ENCODE measurements at regions not wholly inside any gene's neighbourhood (a gene's known extent, or its start where the extent isn't known, plus 50 kb on each side); places are given as distances from the start of the nearest gene placed in this dataset.

- 47% methylated on average over 2 of the region's 2 CpGs for WGBS (ENCODE audit: low lambda C conversion rate, missing lambda C conversion rate)
- DNase-seq (ENCODE audit: low spot score), result no peak
- H3K79me2 ChIP-seq, result no peaks in the 10 kb centered on the region
- no peak overlapping the region for H3K4me3 ChIP-seq
- H3K9me2 ChIP-seq (replicated peaks; ENCODE audit: insufficient read depth), result no peaks in the 10 kb centered on the region
- no peaks in the 10 kb centered on the region for H4K20me1 ChIP-seq (ENCODE audit: insufficient read depth, poor library complexity, severe bottlenecking)
- no peaks in the 10 kb centered on the region for H3K36me3 ChIP-seq (replicated peaks; ENCODE audit: insufficient read depth, low read depth)
- no peak overlapping the region for H3K4me2 ChIP-seq
- no peak overlapping the region for H3K27ac ChIP-seq
- H2AFZ ChIP-seq, result no peak overlapping the region
- TF ChIP-seq EZH2phosphoT487 (IDR thresholded peaks at IDR 0.05; ENCODE audit: low read depth, severe bottlenecking, unreplicated experiment), result no peak
- no peak for TF ChIP-seq CTCF (IDR thresholded peaks at IDR 0.05; ENCODE audit: poor library complexity)
- H3K27me3 ChIP-seq, result no peaks in the 10 kb centered on the region
- H3K9me3 ChIP-seq (ENCODE audit: low read depth), result no peaks in the 10 kb centered on the region
- H3K4me1 ChIP-seq (ENCODE audit: insufficient read depth), result no peaks in the 10 kb centered on the region
These were observed 196.9 kb upstream of the ALG10 start for GRCh38 chr12:33825442-33825841.

- Histone ChIP-seq H3K9me2 (replicated peaks; ENCODE audit: insufficient read depth) (no peaks in the 10 kb centered on the region), H3K79me2 (no peaks in the 10 kb centered on the region), H3K4me3 (no peak overlapping the region), H3K27ac (no peak overlapping the region), H3K27me3 (no peaks in the 10 kb centered on the region), H4K20me1 (ENCODE audit: insufficient read depth, poor library complexity, severe bottlenecking) (no peaks in the 10 kb centered on the region), H3K36me3 (replicated peaks; ENCODE audit: insufficient read depth, low read depth) (no peaks in the 10 kb centered on the region), H3K4me2 (no peak overlapping the region), H3K9me3 (ENCODE audit: low read depth) (no peaks in the 10 kb centered on the region), H3K4me1 (ENCODE audit: insufficient read depth) (no peaks in the 10 kb centered on the region), H2AFZ (no peak overlapping the region)
- DNase-seq (ENCODE audit: low spot score), result no peak
- 98% methylated on average over 2 of the region's 2 CpGs for WGBS (ENCODE audit: low lambda C conversion rate, missing lambda C conversion rate)
- TF ChIP-seq EZH2phosphoT487 (IDR thresholded peaks at IDR 0.05; ENCODE audit: low read depth, severe bottlenecking, unreplicated experiment) (no peak), CTCF (IDR thresholded peaks at IDR 0.05; ENCODE audit: poor library complexity) (no peak), EZH2 (IDR thresholded peaks at IDR 0.05; ENCODE audit: borderline replicate concordance) (no peak)
These were observed 196.2 kb upstream of the ALG10 start for GRCh38 chr12:33825986-33826602.

GRCh38 chr12:33828326-33828725, 194.0 kb upstream of the ALG10 start:
- Histone ChIP-seq H3K9me2 (replicated peaks; ENCODE audit: insufficient read depth) (no peaks in the 10 kb centered on the region), H3K27ac (no peak overlapping the region), H3K4me1 (ENCODE audit: insufficient read depth) (no peaks in the 10 kb centered on the region), H3K9me3 (ENCODE audit: low read depth) (no peaks in the 10 kb centered on the region), H3K79me2 (no peaks in the 10 kb centered on the region), H3K27me3 (no peaks in the 10 kb centered on the region), H3K4me3 (no peak overlapping the region), H4K20me1 (ENCODE audit: insufficient read depth, poor library complexity, severe bottlenecking) (no peaks in the 10 kb centered on the region), H3K36me3 (replicated peaks; ENCODE audit: insufficient read depth, low read depth) (no peaks in the 10 kb centered on the region), H3K4me2 (no peak overlapping the region), H2AFZ (no peak overlapping the region)
- no peak for TF ChIP-seq EZH2 (IDR thresholded peaks at IDR 0.05; ENCODE audit: borderline replicate concordance)
- no peak for TF ChIP-seq EZH2phosphoT487 (IDR thresholded peaks at IDR 0.05; ENCODE audit: low read depth, severe bottlenecking, unreplicated experiment)
- TF ChIP-seq CTCF (IDR thresholded peaks at IDR 0.05; ENCODE audit: poor library complexity), result no peak
- 88% methylated on average over 1 of the region's 1 CpG for WGBS (ENCODE audit: low lambda C conversion rate, missing lambda C conversion rate)
- no peak for DNase-seq (ENCODE audit: low spot score)

GRCh38 chr12:33830070-33830469, 192.2 kb upstream of the ALG10 start:
- no peak overlapping the region for H3K27ac ChIP-seq
- H3K36me3 ChIP-seq (replicated peaks; ENCODE audit: insufficient read depth, low read depth), result no peaks in the 10 kb centered on the region
- no peak overlapping the region for H2AFZ ChIP-seq
- no peaks in the 10 kb centered on the region for H4K20me1 ChIP-seq (ENCODE audit: insufficient read depth, poor library complexity, severe bottlenecking)
- TF ChIP-seq EZH2 (IDR thresholded peaks at IDR 0.05; ENCODE audit: borderline replicate concordance) (no peak), EZH2phosphoT487 (IDR thresholded peaks at IDR 0.05; ENCODE audit: low read depth, severe bottlenecking, unreplicated experiment) (no peak), CTCF (IDR thresholded peaks at IDR 0.05; ENCODE audit: poor library complexity) (no peak)
- no peak overlapping the region for H3K4me3 ChIP-seq
- H3K9me3 ChIP-seq (ENCODE audit: low read depth), result no peaks in the 10 kb centered on the region
- WGBS (ENCODE audit: low lambda C conversion rate, missing lambda C conversion rate), result 100% methylated on average over 2 of the region's 2 CpGs
- DNase-seq (ENCODE audit: low spot score), result no peak
- H3K27me3 ChIP-seq, result no peaks in the 10 kb centered on the region
- no peak overlapping the region for H3K4me2 ChIP-seq
- no peaks in the 10 kb centered on the region for H3K79me2 ChIP-seq
- H3K9me2 ChIP-seq (replicated peaks; ENCODE audit: insufficient read depth), result no peaks in the 10 kb centered on the region
- H3K4me1 ChIP-seq (ENCODE audit: insufficient read depth), result no peaks in the 10 kb centered on the region
